PFSK-1 (cell line): ENCODE measurements at regions not wholly inside any gene's neighbourhood (a gene's known extent, or its start where the extent isn't known, plus 50 kb on each side); places are given as distances from the start of the nearest gene placed in this dataset.

Experiments
- POLR2AphosphoS5 ChIP-seq: IDR thresholded peaks from 2 replicates; pipeline ENCODE4 v1.6.1; 2012; ENCODE audit warnings: low read depth, mild to moderate bottlenecking, control low read depth, low read length, moderate library complexity
- SIN3A ChIP-seq: IDR thresholded peaks from 2 replicates; pipeline ENCODE4 v1.6.1; 2012; ENCODE audit warnings: mild to moderate bottlenecking, low read length, moderate library complexity, borderline replicate concordance; ENCODE audit not compliant: insufficient read depth
- TAF1 ChIP-seq: IDR thresholded peaks from 2 replicates; pipeline ENCODE4 v1.6.1; 2012; ENCODE audit warnings: low read length, control low read depth, borderline replicate concordance; ENCODE audit not compliant: insufficient read depth
- TF ChIP-seq, protein P1 (sequence below), 2 experiments: IDR thresholded peaks; 2 replicates each; pipeline versions ENCODE4 v1.6.1 to v1.8.0; 2011 to 2012; ENCODE audit warnings: low read depth in 2 of 2, low read length in 2 of 2, control low read depth in 1 of 2, inconsistent platforms in 1 of 2, mild to moderate bottlenecking in 1 of 2, moderate library complexity in 1 of 2; ENCODE audit not compliant: insufficient read depth in 1 of 2

- no peak for TF ChIP-seq TAF1
- TF ChIP-seq, protein P1, sequence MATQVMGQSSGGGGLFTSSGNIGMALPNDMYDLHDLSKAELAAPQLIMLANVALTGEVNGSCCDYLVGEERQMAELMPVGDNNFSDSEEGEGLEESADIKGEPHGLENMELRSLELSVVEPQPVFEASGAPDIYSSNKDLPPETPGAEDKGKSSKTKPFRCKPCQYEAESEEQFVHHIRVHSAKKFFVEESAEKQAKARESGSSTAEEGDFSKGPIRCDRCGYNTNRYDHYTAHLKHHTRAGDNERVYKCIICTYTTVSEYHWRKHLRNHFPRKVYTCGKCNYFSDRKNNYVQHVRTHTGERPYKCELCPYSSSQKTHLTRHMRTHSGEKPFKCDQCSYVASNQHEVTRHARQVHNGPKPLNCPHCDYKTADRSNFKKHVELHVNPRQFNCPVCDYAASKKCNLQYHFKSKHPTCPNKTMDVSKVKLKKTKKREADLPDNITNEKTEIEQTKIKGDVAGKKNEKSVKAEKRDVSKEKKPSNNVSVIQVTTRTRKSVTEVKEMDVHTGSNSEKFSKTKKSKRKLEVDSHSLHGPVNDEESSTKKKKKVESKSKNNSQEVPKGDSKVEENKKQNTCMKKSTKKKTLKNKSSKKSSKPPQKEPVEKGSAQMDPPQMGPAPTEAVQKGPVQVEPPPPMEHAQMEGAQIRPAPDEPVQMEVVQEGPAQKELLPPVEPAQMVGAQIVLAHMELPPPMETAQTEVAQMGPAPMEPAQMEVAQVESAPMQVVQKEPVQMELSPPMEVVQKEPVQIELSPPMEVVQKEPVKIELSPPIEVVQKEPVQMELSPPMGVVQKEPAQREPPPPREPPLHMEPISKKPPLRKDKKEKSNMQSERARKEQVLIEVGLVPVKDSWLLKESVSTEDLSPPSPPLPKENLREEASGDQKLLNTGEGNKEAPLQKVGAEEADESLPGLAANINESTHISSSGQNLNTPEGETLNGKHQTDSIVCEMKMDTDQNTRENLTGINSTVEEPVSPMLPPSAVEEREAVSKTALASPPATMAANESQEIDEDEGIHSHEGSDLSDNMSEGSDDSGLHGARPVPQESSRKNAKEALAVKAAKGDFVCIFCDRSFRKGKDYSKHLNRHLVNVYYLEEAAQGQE (IDR thresholded peaks at IDR 0.05; ENCODE audit: insufficient read depth in 1 of 2, low read depth in 2 of 2, low read length in 2 of 2) = no peak
- TF ChIP-seq POLR2AphosphoS5 = no peak
- TF ChIP-seq SIN3A = no peak
Observed at GRCh38 chr5:33272288-33272687, 168.5 kb upstream of the TARS1 start.
